ENCODE measurements at regions not wholly inside any gene's neighbourhood (a gene's known extent, or its start where the extent isn't known, plus 50 kb on each side); places are given as distances from the start of the nearest gene placed in this dataset.

DNA sequence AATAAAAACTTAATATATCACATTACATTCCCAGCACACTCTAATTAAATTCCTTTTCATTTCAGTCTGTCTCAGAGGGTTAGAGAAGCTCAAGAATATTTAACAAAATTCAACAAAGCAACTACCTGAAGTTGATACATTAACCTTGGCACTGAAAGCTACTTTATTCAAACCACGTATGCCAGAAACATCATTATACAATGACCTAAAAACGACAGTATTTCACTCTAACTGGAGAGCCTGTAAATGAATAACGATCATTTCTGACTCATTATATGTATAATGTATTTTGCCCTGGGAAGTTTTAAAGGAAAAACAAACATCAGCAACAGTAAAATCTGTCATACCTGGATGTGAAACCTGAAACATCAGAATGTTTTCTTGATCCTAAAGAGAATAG, 270.1 kb downstream of the SLITRK5 start:
- TF ChIP-seq CTCF (IDR thresholded peaks at IDR 0.05; ENCODE audit: low read depth, low read length): no peak
- TF ChIP-seq EZH2phosphoT487 (IDR thresholded peaks at IDR 0.05; ENCODE audit: low read depth): no peak

Measured in OCI-LY3 (cell line).